Hematopoietic multipotent progenitor cell treated with erythropoietin and hydrocortisone succinate and interleukin-3 and kit ligand, for 4 days (in vitro differentiated cells): ENCODE measurements at regions not wholly inside any gene's neighbourhood (a gene's known extent, or its start where the extent isn't known, plus 50 kb on each side); places are given as distances from the start of the nearest gene placed in this dataset.

Experiments
- DNase-seq: peaks from one replicate; pipeline ENCODE4 v3.0.0-alpha.2; 2015

DNA sequence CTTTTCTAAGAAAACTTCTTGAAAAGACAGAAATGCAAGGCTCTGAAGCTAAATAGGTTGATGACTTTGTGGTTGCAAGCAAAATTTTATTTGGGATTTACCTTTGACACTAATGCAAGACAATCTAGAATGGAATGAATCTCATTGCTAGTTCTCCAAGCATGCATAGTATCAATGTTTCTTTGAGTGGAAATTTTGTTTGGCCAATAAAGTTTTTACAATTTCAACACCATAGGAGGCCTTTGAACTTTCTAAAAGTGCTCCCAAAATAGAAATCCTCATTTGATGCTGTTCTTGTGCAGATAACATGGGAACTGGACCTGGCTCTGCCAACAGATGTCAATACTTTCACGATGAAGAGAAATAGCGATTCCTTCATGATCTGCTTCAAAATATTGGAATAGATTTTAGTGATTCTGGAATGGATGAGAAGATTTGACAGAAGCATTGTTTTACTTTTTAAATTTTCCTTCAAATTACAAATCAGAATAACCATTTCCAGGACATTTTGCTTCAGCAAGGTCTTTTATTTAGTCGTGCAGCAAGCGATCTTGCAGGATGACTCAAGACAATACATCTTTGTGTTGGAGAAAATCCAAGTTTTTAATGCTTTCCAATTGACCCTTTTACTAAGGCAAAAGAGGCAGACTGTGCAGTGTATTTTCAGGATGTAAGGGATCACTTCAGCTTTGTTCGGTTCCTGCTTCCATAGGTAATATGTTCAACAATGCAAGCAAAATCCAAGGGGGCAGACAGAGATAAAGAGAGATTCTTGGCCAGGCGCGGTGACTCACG lies 51.7 kb upstream of the OTUD4 start:
- no peak for DNase-seq

DNA sequence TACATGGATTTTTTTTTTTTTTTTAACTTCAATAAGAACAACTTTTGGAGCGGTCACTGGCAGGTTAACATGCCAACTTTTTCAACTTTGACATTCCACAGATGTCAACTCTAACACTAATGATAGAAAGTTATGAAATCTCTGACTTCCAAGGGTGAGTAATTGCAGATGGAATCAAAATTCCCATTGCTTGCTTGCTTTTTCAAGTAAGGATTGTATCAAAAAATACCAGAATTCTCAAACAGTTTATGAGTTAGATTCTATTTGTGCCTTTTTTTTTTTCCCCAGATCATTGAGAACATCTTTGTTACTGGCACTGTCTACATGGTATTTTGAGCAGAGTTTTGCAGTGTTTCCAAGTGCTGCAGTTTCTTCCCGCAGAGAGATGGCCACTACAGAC lies 50.3 kb upstream of the OTUD4 start:
- no peak for DNase-seq
